Fibroblast of the conjunctiva (primary cell): ENCODE measurements at regions not wholly inside any gene's neighbourhood (a gene's known extent, or its start where the extent isn't known, plus 50 kb on each side); places are given as distances from the start of the nearest gene placed in this dataset.

Experiments
- DNase-seq: peaks from one replicate; pipeline ENCODE4 v3.0.0-alpha.2; 2010; ENCODE audit warnings: low read depth

- DNase-seq = no peak
Measured at GRCh38 chrX:143800150-143800549, 79.6 kb upstream of the SPANXN2 start.

GRCh38 chrX:143788265-143788664, 67.7 kb upstream of the SPANXN2 start:
- DNase-seq = peak; percentile 24

- no peak for DNase-seq
Measured at GRCh38 chrX:143787341-143787740, 66.8 kb upstream of the SPANXN2 start.

- peak; percentile 3 for DNase-seq
Measured at GRCh38 chrX:143781103-143781502, 60.6 kb upstream of the SPANXN2 start.
